ENCODE measurements at regions not wholly inside any gene's neighbourhood (a gene's known extent, or its start where the extent isn't known, plus 50 kb on each side); places are given as distances from the start of the nearest gene placed in this dataset.
"Not testable (repeated sequence)": the region's sequence is repeated elsewhere in the genome, so short reads cannot be mapped to it uniquely, and the experiment has no call there.

GRCh38 chr2:5628484-5628883 lies 63.7 kb upstream of the SOX11 start:
- TF ChIP-seq SP3 (tag by site-specific recombination; IDR thresholded peaks at IDR 0.05); CTCF (tag by site-specific recombination; IDR thresholded peaks at IDR 0.05); ZNF645 (tag by site-specific recombination; IDR thresholded peaks at IDR 0.05); ZNF239 (tag by site-specific recombination; IDR thresholded peaks at IDR 0.05); TCF7L2 (IDR thresholded peaks at IDR 0.05; ENCODE audit: borderline replicate concordance, low read depth, low read length); MYNN (tag by site-specific recombination; IDR thresholded peaks at IDR 0.05; ENCODE audit: borderline replicate concordance); ZNF510 (tag by site-specific recombination; IDR thresholded peaks at IDR 0.05; ENCODE audit: insufficient replicate concordance); PBX3 (CRISPR knock-in tag; IDR thresholded peaks at IDR 0.05); ZNF701 (tag by site-specific recombination; IDR thresholded peaks at IDR 0.05); ZNF248 (tag by site-specific recombination; IDR thresholded peaks at IDR 0.05); ZNF639 (tag by site-specific recombination; IDR thresholded peaks at IDR 0.05): not testable (repeated sequence)
- TF ChIP-seq, protein P1, sequence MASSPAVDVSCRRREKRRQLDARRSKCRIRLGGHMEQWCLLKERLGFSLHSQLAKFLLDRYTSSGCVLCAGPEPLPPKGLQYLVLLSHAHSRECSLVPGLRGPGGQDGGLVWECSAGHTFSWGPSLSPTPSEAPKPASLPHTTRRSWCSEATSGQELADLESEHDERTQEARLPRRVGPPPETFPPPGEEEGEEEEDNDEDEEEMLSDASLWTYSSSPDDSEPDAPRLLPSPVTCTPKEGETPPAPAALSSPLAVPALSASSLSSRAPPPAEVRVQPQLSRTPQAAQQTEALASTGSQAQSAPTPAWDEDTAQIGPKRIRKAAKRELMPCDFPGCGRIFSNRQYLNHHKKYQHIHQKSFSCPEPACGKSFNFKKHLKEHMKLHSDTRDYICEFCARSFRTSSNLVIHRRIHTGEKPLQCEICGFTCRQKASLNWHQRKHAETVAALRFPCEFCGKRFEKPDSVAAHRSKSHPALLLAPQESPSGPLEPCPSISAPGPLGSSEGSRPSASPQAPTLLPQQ (tag by site-specific recombination; IDR thresholded peaks at IDR 0.05): not testable (repeated sequence)
- TF ChIP-seq, protein P2, sequence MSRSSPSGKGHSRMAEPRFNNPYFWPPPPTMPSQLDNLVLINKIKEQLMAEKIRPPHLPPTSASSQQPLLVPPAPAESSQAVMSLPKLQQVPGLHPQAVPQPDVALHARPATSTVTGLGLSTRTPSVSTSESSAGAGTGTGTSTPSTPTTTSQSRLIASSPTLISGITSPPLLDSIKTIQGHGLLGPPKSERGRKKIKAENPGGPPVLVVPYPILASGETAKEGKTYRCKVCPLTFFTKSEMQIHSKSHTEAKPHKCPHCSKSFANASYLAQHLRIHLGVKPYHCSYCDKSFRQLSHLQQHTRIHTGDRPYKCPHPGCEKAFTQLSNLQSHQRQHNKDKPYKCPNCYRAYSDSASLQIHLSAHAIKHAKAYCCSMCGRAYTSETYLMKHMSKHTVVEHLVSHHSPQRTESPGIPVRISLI (tag by site-specific recombination; IDR thresholded peaks at IDR 0.05): not testable (repeated sequence)
